ENCODE measurements at regions not wholly inside any gene's neighbourhood (a gene's known extent, or its start where the extent isn't known, plus 50 kb on each side); places are given as distances from the start of the nearest gene placed in this dataset.
"Not testable (repeated sequence)": the region's sequence is repeated elsewhere in the genome, so short reads cannot be mapped to it uniquely, and the experiment has no call there.

GRCh38 chr10:8159341-8160165 lies 105.1 kb downstream of the GATA3 start:
- Mint-ChIP-seq H3K36me3 (ENCODE audit: low read depth) (no peaks in the 10 kb centered on the region), H3K4me1 (ENCODE audit: low read depth) (peaks cover 12% of the 10 kb centered on the region), H3K27me3 (peaks cover 3% of the 10 kb centered on the region), H3K9me3 (peaks cover 4% of the 10 kb centered on the region), H3K27ac (peak overlapping the region; percentile 0), H3K4me3 (no peak overlapping the region)

GRCh38 chr10:8163824-8164223 lies 109.3 kb downstream of the GATA3 start:
- no peak overlapping the region for H3K27ac Mint-ChIP-seq
- peaks cover 24% of the 10 kb centered on the region for H3K9me3 Mint-ChIP-seq
- H3K4me3 Mint-ChIP-seq: no peak overlapping the region
- H3K36me3 Mint-ChIP-seq (ENCODE audit: low read depth): peaks cover 4% of the 10 kb centered on the region
- H3K4me1 Mint-ChIP-seq (ENCODE audit: low read depth): peaks cover 12% of the 10 kb centered on the region
- peaks cover 2% of the 10 kb centered on the region for H3K27me3 Mint-ChIP-seq

GRCh38 chr10:8164640-8165039 lies 110.2 kb downstream of the GATA3 start:
- H3K4me1 Mint-ChIP-seq (ENCODE audit: low read depth); H3K27me3 Mint-ChIP-seq; H3K27ac Mint-ChIP-seq; H3K36me3 Mint-ChIP-seq (ENCODE audit: low read depth); H3K4me3 Mint-ChIP-seq: not testable (repeated sequence)
- H3K9me3 Mint-ChIP-seq: peaks cover 29% of the 10 kb centered on the region

GRCh38 chr10:8168836-8169235 lies 114.3 kb downstream of the GATA3 start:
- Mint-ChIP-seq H3K4me1 (ENCODE audit: low read depth) (no peaks in the 10 kb centered on the region), H3K27me3 (no peaks in the 10 kb centered on the region), H3K36me3 (ENCODE audit: low read depth) (peaks cover 6% of the 10 kb centered on the region), H3K4me3 (no peak overlapping the region), H3K27ac (no peak overlapping the region), H3K9me3 (peaks cover 32% of the 10 kb centered on the region)

GRCh38 chr10:8171008-8171407 lies 116.5 kb downstream of the GATA3 start:
- Mint-ChIP-seq H3K4me3 (no peak overlapping the region), H3K4me1 (ENCODE audit: low read depth) (no peaks in the 10 kb centered on the region), H3K9me3 (peaks cover 28% of the 10 kb centered on the region), H3K36me3 (ENCODE audit: low read depth) (peaks cover 6% of the 10 kb centered on the region), H3K27ac (no peak overlapping the region), H3K27me3 (no peaks in the 10 kb centered on the region)

GRCh38 chr10:8172604-8173003 lies 118.1 kb downstream of the GATA3 start:
- no peak overlapping the region for H3K27ac Mint-ChIP-seq
- no peak overlapping the region for H3K4me3 Mint-ChIP-seq
- peaks cover 6% of the 10 kb centered on the region for H3K36me3 Mint-ChIP-seq (ENCODE audit: low read depth)
- H3K27me3 Mint-ChIP-seq: no peaks in the 10 kb centered on the region
- H3K4me1 Mint-ChIP-seq (ENCODE audit: low read depth): no peaks in the 10 kb centered on the region
- H3K9me3 Mint-ChIP-seq: peaks cover 22% of the 10 kb centered on the region

GRCh38 chr10:8173243-8173865 lies 118.9 kb downstream of the GATA3 start:
- Mint-ChIP-seq H3K4me1 (ENCODE audit: low read depth) (no peaks in the 10 kb centered on the region), H3K4me3 (no peak overlapping the region), H3K27ac (no peak overlapping the region), H3K27me3 (no peaks in the 10 kb centered on the region), H3K9me3 (peaks cover 16% of the 10 kb centered on the region), H3K36me3 (ENCODE audit: low read depth) (peaks cover 6% of the 10 kb centered on the region)

GRCh38 chr10:8173866-8174243 lies 119.4 kb downstream of the GATA3 start:
- Mint-ChIP-seq H3K4me3 (no peak overlapping the region), H3K4me1 (ENCODE audit: low read depth) (no peaks in the 10 kb centered on the region), H3K36me3 (ENCODE audit: low read depth) (peaks cover 2% of the 10 kb centered on the region), H3K27ac (no peak overlapping the region), H3K9me3 (peaks cover 11% of the 10 kb centered on the region), H3K27me3 (no peaks in the 10 kb centered on the region)

GRCh38 chr10:8174762-8175161 lies 120.3 kb downstream of the GATA3 start:
- Mint-ChIP-seq H3K36me3 (ENCODE audit: low read depth) (no peaks in the 10 kb centered on the region), H3K27ac (no peak overlapping the region), H3K4me1 (ENCODE audit: low read depth) (no peaks in the 10 kb centered on the region), H3K27me3 (no peaks in the 10 kb centered on the region), H3K4me3 (no peak overlapping the region), H3K9me3 (peaks cover 4% of the 10 kb centered on the region)

- H3K9me3 Mint-ChIP-seq; H3K27me3 Mint-ChIP-seq; H3K27ac Mint-ChIP-seq; H3K4me1 Mint-ChIP-seq (ENCODE audit: low read depth); H3K4me3 Mint-ChIP-seq; H3K36me3 Mint-ChIP-seq (ENCODE audit: low read depth): not testable (repeated sequence)
Measured at GRCh38 chr10:8177526-8177925, 123.0 kb downstream of the GATA3 start.

GRCh38 chr10:8179773-8180172 lies 125.3 kb downstream of the GATA3 start:
- H3K9me3 Mint-ChIP-seq; H3K4me3 Mint-ChIP-seq; H3K27ac Mint-ChIP-seq; H3K36me3 Mint-ChIP-seq (ENCODE audit: low read depth); H3K27me3 Mint-ChIP-seq: not testable (repeated sequence)
- peaks cover 18% of the 10 kb centered on the region for H3K4me1 Mint-ChIP-seq (ENCODE audit: low read depth)

- H3K9me3 Mint-ChIP-seq: no peaks in the 10 kb centered on the region
- H3K4me3 Mint-ChIP-seq: no peak overlapping the region
- no peaks in the 10 kb centered on the region for H3K27me3 Mint-ChIP-seq
- H3K4me1 Mint-ChIP-seq (ENCODE audit: low read depth): peaks cover 18% of the 10 kb centered on the region
- H3K36me3 Mint-ChIP-seq (ENCODE audit: low read depth): no peaks in the 10 kb centered on the region
- no peak overlapping the region for H3K27ac Mint-ChIP-seq
Measured at GRCh38 chr10:8180360-8181109, 126.0 kb downstream of the GATA3 start.

- Mint-ChIP-seq H3K4me3 (no peak overlapping the region), H3K27ac (no peak overlapping the region), H3K27me3 (no peaks in the 10 kb centered on the region), H3K36me3 (ENCODE audit: low read depth) (no peaks in the 10 kb centered on the region), H3K4me1 (ENCODE audit: low read depth) (peaks cover 18% of the 10 kb centered on the region), H3K9me3 (no peaks in the 10 kb centered on the region)
Measured at GRCh38 chr10:8181496-8182157, 127.1 kb downstream of the GATA3 start.

GRCh38 chr10:8182806-8183205 lies 128.3 kb downstream of the GATA3 start:
- H3K4me3 Mint-ChIP-seq: peak overlapping the region; percentile 11
- H3K36me3 Mint-ChIP-seq (ENCODE audit: low read depth): no peaks in the 10 kb centered on the region
- H3K9me3 Mint-ChIP-seq: no peaks in the 10 kb centered on the region
- H3K4me1 Mint-ChIP-seq (ENCODE audit: low read depth): peaks cover 18% of the 10 kb centered on the region
- peak overlapping the region; percentile 27 for H3K27ac Mint-ChIP-seq
- no peaks in the 10 kb centered on the region for H3K27me3 Mint-ChIP-seq

- Mint-ChIP-seq H3K4me3 (peak overlapping the region; percentile 11), H3K4me1 (ENCODE audit: low read depth) (peaks cover 20% of the 10 kb centered on the region), H3K27ac (peak overlapping the region; percentile 27), H3K9me3 (peaks cover 2% of the 10 kb centered on the region), H3K27me3 (peaks cover 4% of the 10 kb centered on the region), H3K36me3 (ENCODE audit: low read depth) (no peaks in the 10 kb centered on the region)
Measured at GRCh38 chr10:8183241-8183704, 128.8 kb downstream of the GATA3 start.

All from stimulated activated naive CD8-positive, alpha-beta T cell treated with anti-CD3 and anti-CD28 coated beads, Interleukin-15, Interleukin-2, amounts not matched to agents 100 ng/mL and 50 ng/mL, for 24 hours (primary cell).